K562 (cell line): ENCODE measurements at regions not wholly inside any gene's neighbourhood (a gene's known extent, or its start where the extent isn't known, plus 50 kb on each side); places are given as distances from the start of the nearest gene placed in this dataset.

Experiments used
- ATAC-seq: fragments of 200-7000 bp; cut with Tn5 transposase; 3 replicates; pipeline ENCODE4 v1.9.1; 2020; ENCODE audit warnings: moderate library complexity
- BruUV-seq: library from RNA; stranded (reverse); fragments of 400-500 nt; replicated peaks from 2 replicates; lab custom pipeline; 2021; lab: Mats Ljungman, UMichigan
- CTCF ChIA-PET: fragments of 300-600 bp; formaldehyde crosslinking; extraction: SDS; loops from one replicate; lab custom pipeline; 2021; ENCODE audit warnings: low intra/inter-chr PET ratio; lab: Yijun Ruan, JAX
- POLR2A ChIA-PET: fragments of 300-600, 350-650 bp; sonication (Branson Sonifier 250); formaldehyde crosslinking; extraction: SDS; loops from one replicate; lab custom pipeline; 2021; ENCODE audit warnings: antibody characterized with exemption, inconsistent platforms; lab: Yijun Ruan, JAX
- DNase-seq, 4 experiments: peaks; one replicate each; pipeline versions ENCODE4 v3.0.0 to v3.0.0-alpha.2; 2011 to 2018; ENCODE audit warnings: low spot score in 3 of 4, mixed read lengths in 3 of 4; ENCODE audit errors: extremely low read depth in 1 of 4
- FAIRE-seq: peaks from 2 replicates; lab custom pipeline; 2011; peaks lifted over from hg19 to GRCh38; lab: Jason Lieb, UNC
- H2AFZ ChIP-seq: 2 replicates; pipeline ENCODE4 v1.6.0; 2011; ENCODE audit warnings: low read depth, low read length, control low read depth, inconsistent platforms
- H3K27ac ChIP-seq: fragments of 200-600 bp; 3 replicates; pipeline ENCODE4 v1.8.0; 2011; ENCODE audit warnings: low read depth, mild to moderate bottlenecking, control low read depth, inconsistent platforms, low read length, moderate library complexity, mixed read lengths; ENCODE audit errors: extremely low read depth
- H3K27me3 ChIP-seq, 2 experiments: fragments of 300-600 bp in 1 of 2; 2 replicates in 1 of 2; 3 replicates in 1 of 2; pipeline versions ENCODE4 v1.6.0 to v1.8.0; 2011; ENCODE audit warnings: inconsistent platforms in 2 of 2, low read length in 2 of 2, mild to moderate bottlenecking in 1 of 2, mixed read lengths in 1 of 2, moderate library complexity in 1 of 2; ENCODE audit not compliant: control insufficient read depth in 2 of 2, insufficient read depth in 2 of 2
- H3K36me3 ChIP-seq: fragments of 300-600 bp; 3 replicates; pipeline ENCODE4 v1.8.0; 2011; ENCODE audit warnings: mild to moderate bottlenecking, low read length, inconsistent platforms; ENCODE audit not compliant: control insufficient read depth, insufficient read depth
- H3K4me1 ChIP-seq, 2 experiments: fragments of 200-600 bp in 1 of 2; replicated peaks in 1 of 2; 2 replicates in 1 of 2; 3 replicates in 1 of 2; pipeline versions ENCODE4 v1.5.1 to v1.8.0; 2011; ENCODE audit warnings: inconsistent platforms in 2 of 2, low read length in 2 of 2, mild to moderate bottlenecking in 1 of 2, mixed read lengths in 1 of 2, moderate library complexity in 1 of 2; ENCODE audit not compliant: control insufficient read depth in 2 of 2, insufficient read depth in 2 of 2
- H3K4me2 ChIP-seq: 2 replicates; pipeline ENCODE4 v1.6.1; 2011; ENCODE audit warnings: low read length, control low read depth, inconsistent platforms, mixed read lengths; ENCODE audit not compliant: insufficient read depth
- H3K4me3 ChIP-seq: fragments of 200-600 bp; sonication (generic), shearing (Covaris generic); 2 replicates; pipeline ENCODE4 v1.5.1; 2016; ENCODE audit warnings: control low read depth, inconsistent platforms
- H3K79me2 ChIP-seq: fragments of 200-600 bp; 3 replicates; pipeline ENCODE4 v1.8.0; 2011; ENCODE audit warnings: low read length, inconsistent platforms; ENCODE audit not compliant: control insufficient read depth, insufficient read depth
- H3K9ac ChIP-seq, 2 experiments: 2 replicates each; pipeline versions ENCODE4 v1.6.0 to v1.6.1; 2011; ENCODE audit warnings: low read depth in 2 of 2, low read length in 2 of 2, control low read depth in 1 of 2, inconsistent platforms in 1 of 2, mild to moderate bottlenecking in 1 of 2, mixed read lengths in 1 of 2; ENCODE audit not compliant: insufficient read depth in 1 of 2
- H3K9me1 ChIP-seq: one replicate; pipeline ENCODE4 v1.6.0; 2011; ENCODE audit warnings: inconsistent platforms, mild to moderate bottlenecking, low read length, moderate library complexity; ENCODE audit not compliant: control insufficient read depth, insufficient read depth
- H3K9me3 ChIP-seq: replicated peaks from 2 replicates; pipeline ENCODE4 v1.5.1; 2011; ENCODE audit warnings: low read depth, low read length, inconsistent platforms; ENCODE audit not compliant: control insufficient read depth, insufficient read depth
- H4K20me1 ChIP-seq: replicated peaks from 2 replicates; pipeline ENCODE4 v1.6.1; 2011; ENCODE audit warnings: low read length, inconsistent platforms, mixed read lengths; ENCODE audit not compliant: control insufficient read depth, insufficient read depth
- FOXP1 ChIP-seq: sonication (generic); formaldehyde crosslinking; IDR thresholded peaks from 2 replicates; pipeline ENCODE4 v1.8.0; 2022; ENCODE audit warnings: mild to moderate bottlenecking, missing genetic modification reagents
- HMG20B ChIP-seq: fragments of 250-450 bp; sonication (Bioruptor Pico); IDR thresholded peaks from 2 replicates; pipeline ENCODE4 v1.5.0; 2021; ENCODE audit warnings: mild to moderate bottlenecking
- KDM5B ChIP-seq: fragments of 200-600 bp; sonication (generic); IDR thresholded peaks from 2 replicates; pipeline ENCODE4 v1.6.1; 2012; ENCODE audit warnings: low read depth, mild to moderate bottlenecking, moderate library complexity, low read length, control low read depth, inconsistent platforms; ENCODE audit not compliant: insufficient replicate concordance
- KLF10 ChIP-seq: fragments of 250-450 bp; sonication (Bioruptor Pico); IDR thresholded peaks from 2 replicates; pipeline ENCODE4 v1.6.1; 2021; ENCODE audit warnings: matching md5 sums
- MAFK ChIP-seq: IDR thresholded peaks from 2 replicates; pipeline ENCODE4 v1.6.1; 2011; ENCODE audit warnings: low read length, improper control_type of control experiment
- MCM2 ChIP-seq: fragments of 450-650 bp; IDR thresholded peaks from 2 replicates; pipeline ENCODE4 v1.6.1; 2017; ENCODE audit warnings: low read depth, mild to moderate bottlenecking
- MTA3 ChIP-seq: fragments of 450-650 bp; formaldehyde crosslinking; IDR thresholded peaks from 2 replicates; pipeline ENCODE4 v1.6.1; 2017; ENCODE audit warnings: mild to moderate bottlenecking, borderline replicate concordance
- NFATC3 ChIP-seq: fragments of 450-650 bp; IDR thresholded peaks from 2 replicates; pipeline ENCODE4 v1.6.1; 2017; ENCODE audit warnings: mild to moderate bottlenecking
- PHF21A ChIP-seq: fragments of 450-650 bp; IDR thresholded peaks from 2 replicates; pipeline ENCODE4 v1.6.1; 2017; ENCODE audit warnings: low read depth, borderline replicate concordance
- RFX7 ChIP-seq: fragments of 250-450 bp; sonication (Bioruptor Pico); IDR thresholded peaks from 2 replicates; pipeline ENCODE4 v1.5.1; 2021; ENCODE audit warnings: mild to moderate bottlenecking
- SP2 ChIP-seq: IDR thresholded peaks from 2 replicates; pipeline ENCODE4 v1.6.1; 2011; ENCODE audit warnings: mild to moderate bottlenecking, low read depth, low read length, moderate library complexity; ENCODE audit not compliant: poor library complexity, severe bottlenecking; ENCODE audit errors: extremely low read depth
- TBL1XR1 ChIP-seq, 2 experiments: IDR thresholded peaks; 2 replicates each; pipeline ENCODE4 v1.6.1; 2012; ENCODE audit warnings: improper control_type of control experiment in 2 of 2, low read length in 2 of 2, mild to moderate bottlenecking in 1 of 2
- TEAD1 ChIP-seq, 2 experiments: fragments of 450-650 bp in 1 of 2; sonication (generic) in 1 of 2; formaldehyde crosslinking; IDR thresholded peaks; 2 replicates each; pipeline versions ENCODE4 v1.4.0 to v1.8.0; 2020 to 2022; ENCODE audit warnings: mild to moderate bottlenecking in 2 of 2, missing genetic modification reagents in 1 of 2
- TGIF2 ChIP-seq: sonication (generic); formaldehyde crosslinking; IDR thresholded peaks from 2 replicates; pipeline ENCODE4 v1.8.1; 2022; ENCODE audit warnings: mild to moderate bottlenecking, missing genetic modification reagents, moderate library complexity
- ZNF699 ChIP-seq: fragments of 250-450 bp; sonication (Bioruptor Pico); IDR thresholded peaks from 2 replicates; pipeline ENCODE4 v1.8.0; 2021; ENCODE audit warnings: mild to moderate bottlenecking, moderate library complexity; ENCODE audit not compliant: insufficient replicate concordance
- WGBS: fragments of 100-300 bp; shearing (Covaris generic); methylation state at CpG from one replicate; pipeline ENCODE4 v1.1.6; 2016; ENCODE audit warnings: low coverage, mixed read lengths; ENCODE audit not compliant: insufficient coverage; ENCODE audit errors: missing lambda C conversion rate; 5-methylcytosine and 5-hydroxymethylcytosine counted together
- in situ Hi-C: fragments of 300-500 bp; cut with MboI; formaldehyde crosslinking; loops from 4 replicates; pipeline ENCODE4 v1.15.0; 2018; ENCODE audit warnings: inconsistent platforms, mixed read lengths
- intact Hi-C: fragments of 100-400 bp; cut with micrococcal nuclease; formaldehyde crosslinking; loops from 2 replicates; pipeline ENCODE4 v1.14.2; 2022
- TF ChIP-seq, protein P1 (sequence below): fragments of 450-650 bp; formaldehyde crosslinking; IDR thresholded peaks from 2 replicates; pipeline ENCODE4 v1.4.0; 2022; ENCODE audit warnings: missing genetic modification characterization
- TF ChIP-seq, protein P2 (sequence below): sonication (generic); formaldehyde crosslinking; IDR thresholded peaks from 2 replicates; pipeline ENCODE4 v1.8.1; 2022; ENCODE audit warnings: missing genetic modification reagents
- TF ChIP-seq, protein P3 (sequence below), 2 experiments: fragments of 450-650 bp; IDR thresholded peaks; 2 replicates each; pipeline ENCODE4 v1.6.1; 2016

DNA sequence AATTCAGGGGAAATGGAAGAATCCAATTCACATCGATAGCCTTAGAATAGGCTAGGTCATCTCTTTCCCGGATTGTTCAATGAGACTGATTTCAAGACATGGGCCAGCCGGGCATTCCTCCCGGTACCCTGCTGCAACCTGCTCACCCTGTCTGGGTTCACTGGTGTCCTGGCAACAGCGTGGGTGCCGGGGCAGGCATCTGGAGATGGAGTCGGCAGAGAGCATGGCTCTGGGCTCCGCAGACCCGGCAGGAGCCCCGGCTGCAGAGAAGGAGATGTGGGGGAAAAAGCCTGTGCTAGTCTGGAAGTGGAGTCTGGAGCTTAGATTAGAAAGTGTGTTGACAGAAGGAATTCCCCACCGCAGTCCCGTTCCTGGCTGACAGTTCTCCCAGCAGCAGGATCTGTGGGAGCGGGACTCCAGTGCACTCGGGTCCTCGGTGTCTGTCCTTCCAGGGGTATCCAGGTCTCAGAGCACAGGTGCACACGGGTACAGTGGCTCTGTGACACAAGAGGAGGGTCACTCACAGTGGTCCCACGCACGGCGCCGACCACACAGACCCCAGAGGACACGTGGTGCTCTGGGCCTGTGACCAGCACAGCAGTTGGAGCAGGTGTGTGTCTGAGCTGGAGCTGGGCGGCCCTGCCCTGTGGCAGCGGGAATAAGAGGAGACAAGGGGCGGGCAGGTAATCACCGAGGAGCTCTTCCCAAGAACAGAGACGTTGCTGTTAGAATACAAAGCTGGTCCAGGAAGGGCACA, 65.7 kb upstream of the PITRM1 start (continued):
- TF ChIP-seq KLF10 (CRISPR knock-in tag) (no peak), PHF21A (no peak), TGIF2 (CRISPR knock-in tag) (no peak)
- TF ChIP-seq, protein P1, sequence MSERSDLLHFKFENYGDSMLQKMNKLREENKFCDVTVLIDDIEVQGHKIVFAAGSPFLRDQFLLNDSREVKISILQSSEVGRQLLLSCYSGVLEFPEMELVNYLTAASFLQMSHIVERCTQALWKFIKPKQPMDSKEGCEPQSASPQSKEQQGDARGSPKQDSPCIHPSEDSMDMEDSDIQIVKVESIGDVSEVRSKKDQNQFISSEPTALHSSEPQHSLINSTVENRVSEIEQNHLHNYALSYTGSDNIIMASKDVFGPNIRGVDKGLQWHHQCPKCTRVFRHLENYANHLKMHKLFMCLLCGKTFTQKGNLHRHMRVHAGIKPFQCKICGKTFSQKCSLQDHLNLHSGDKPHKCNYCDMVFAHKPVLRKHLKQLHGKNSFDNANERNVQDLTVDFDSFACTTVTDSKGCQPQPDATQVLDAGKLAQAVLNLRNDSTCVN (CRISPR knock-in tag), result no peak

DNA sequence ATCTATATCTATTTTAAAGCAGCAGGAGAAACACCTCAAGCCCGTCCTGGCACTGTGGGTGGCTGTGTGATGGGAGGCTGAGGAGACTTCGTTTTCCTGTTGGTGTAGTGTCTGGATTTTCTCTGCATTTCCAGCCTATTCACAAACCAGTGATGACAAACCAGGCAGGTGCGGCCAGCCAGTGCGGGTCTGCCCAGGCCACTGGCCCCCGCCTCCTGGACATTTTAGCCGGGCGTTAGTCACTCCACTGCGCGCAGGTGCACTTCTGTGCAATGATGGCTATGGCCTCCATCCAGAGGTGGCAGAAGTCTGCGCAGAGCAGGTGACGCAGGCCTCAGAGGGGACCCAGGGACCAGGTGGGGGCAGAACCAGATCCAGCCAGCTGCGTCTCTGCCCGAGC, 64.9 kb upstream of the PITRM1 start:
- in situ Hi-C loops, result no loop called here
- H3K9me1 ChIP-seq, result no peaks in the 10 kb centered on the region
- FAIRE-seq, result no peak
- TF ChIP-seq, protein P2, sequence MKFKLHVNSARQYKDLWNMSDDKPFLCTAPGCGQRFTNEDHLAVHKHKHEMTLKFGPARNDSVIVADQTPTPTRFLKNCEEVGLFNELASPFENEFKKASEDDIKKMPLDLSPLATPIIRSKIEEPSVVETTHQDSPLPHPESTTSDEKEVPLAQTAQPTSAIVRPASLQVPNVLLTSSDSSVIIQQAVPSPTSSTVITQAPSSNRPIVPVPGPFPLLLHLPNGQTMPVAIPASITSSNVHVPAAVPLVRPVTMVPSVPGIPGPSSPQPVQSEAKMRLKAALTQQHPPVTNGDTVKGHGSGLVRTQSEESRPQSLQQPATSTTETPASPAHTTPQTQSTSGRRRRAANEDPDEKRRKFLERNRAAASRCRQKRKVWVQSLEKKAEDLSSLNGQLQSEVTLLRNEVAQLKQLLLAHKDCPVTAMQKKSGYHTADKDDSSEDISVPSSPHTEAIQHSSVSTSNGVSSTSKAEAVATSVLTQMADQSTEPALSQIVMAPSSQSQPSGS (CRISPR knock-in tag), result no peak
- TF ChIP-seq, protein P3, sequence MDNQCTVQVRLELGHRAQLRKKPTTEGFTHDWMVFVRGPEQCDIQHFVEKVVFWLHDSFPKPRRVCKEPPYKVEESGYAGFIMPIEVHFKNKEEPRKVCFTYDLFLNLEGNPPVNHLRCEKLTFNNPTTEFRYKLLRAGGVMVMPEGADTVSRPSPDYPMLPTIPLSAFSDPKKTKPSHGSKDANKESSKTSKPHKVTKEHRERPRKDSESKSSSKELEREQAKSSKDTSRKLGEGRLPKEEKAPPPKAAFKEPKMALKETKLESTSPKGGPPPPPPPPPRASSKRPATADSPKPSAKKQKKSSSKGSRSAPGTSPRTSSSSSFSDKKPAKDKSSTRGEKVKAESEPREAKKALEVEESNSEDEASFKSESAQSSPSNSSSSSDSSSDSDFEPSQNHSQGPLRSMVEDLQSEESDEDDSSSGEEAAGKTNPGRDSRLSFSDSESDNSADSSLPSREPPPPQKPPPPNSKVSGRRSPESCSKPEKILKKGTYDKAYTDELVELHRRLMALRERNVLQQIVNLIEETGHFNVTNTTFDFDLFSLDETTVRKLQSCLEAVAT (IDR thresholded peaks at IDR 0.05), result no peak
- TF ChIP-seq TBL1XR1 (IDR thresholded peaks at IDR 0.05; ENCODE audit: low read length in 2 of 2), result no peak
- no peak for TF ChIP-seq NFATC3
- no peak for TF ChIP-seq RFX7
- no peak for TF ChIP-seq MCM2
- TF ChIP-seq ZNF699 (CRISPR knock-in tag), result no peak
- TF ChIP-seq SP2, result no peak
- TF ChIP-seq HMG20B (CRISPR knock-in tag), result no peak
- TF ChIP-seq FOXP1 (CRISPR knock-in tag), result no peak
- TF ChIP-seq MTA3, result no peak
- TF ChIP-seq KDM5B, result no peak
- no peak for TF ChIP-seq MAFK
- TF ChIP-seq TEAD1 (CRISPR knock-in tag; IDR thresholded peaks at IDR 0.05), result no peak

More for the DNA sequence above, 64.9 kb upstream of the PITRM1 start:
- Histone ChIP-seq H3K4me1 (peaks cover 0 to 8% of the 10 kb centered on the region in 2 experiments; a peak in 1 of 5 replicates), H3K79me2 (no peaks in the 10 kb centered on the region), H3K4me2 (no peak overlapping the region), H3K36me3 (no peaks in the 10 kb centered on the region), H3K27ac (no peak overlapping the region), H2AFZ (no peak overlapping the region), H3K9me3 (peaks cover 2% of the 10 kb centered on the region), H3K9ac (no peak overlapping the region), H3K27me3 (peaks cover 33 to 79% of the 10 kb centered on the region in 2 experiments), H4K20me1 (0 out of 2 replicates have a peak, but pooled peaks cover 8% of the 10 kb centered on the region), H3K4me3 (no peak overlapping the region)
- no peak for ATAC-seq
- no peak for DNase-seq
- POLR2A ChIA-PET, result interaction anchor here (0.6 kb wide), 1 partner anchor 564 kb away, joined by 6 read pairs; no protein-coding TSS in a partner anchor
- BruUV-seq, result no TSS peak
- CTCF ChIA-PET, result no interaction called here
- intact Hi-C loops, result loop anchor here (5.0 to 10.0 kb wide), 3 partner anchors 40 to 1535 kb away; no protein-coding TSS in a partner anchor
- 8% methylated on average over 13 of the region's 13 CpGs for WGBS
